ENCODE measurements at regions not wholly inside any gene's neighbourhood (a gene's known extent, or its start where the extent isn't known, plus 50 kb on each side); places are given as distances from the start of the nearest gene placed in this dataset.

GRCh38 chr4:41362621-41363383 lies 106.1 kb downstream of the UCHL1 start (continued):
- TF ChIP-seq SRF (IDR thresholded peaks at IDR 0.05; ENCODE audit: low read depth, low read length), result no peak
- no peak for TF ChIP-seq POU5F1 (IDR thresholded peaks at IDR 0.05; ENCODE audit: low read depth, low read length)
